H9 (cell line): ENCODE measurements at regions not wholly inside any gene's neighbourhood (a gene's known extent, or its start where the extent isn't known, plus 50 kb on each side); places are given as distances from the start of the nearest gene placed in this dataset.

Source experiments
- DNase-seq: peaks from one replicate; pipeline ENCODE4 v3.0.0-alpha.2; 2017
- H2AFZ ChIP-seq: one replicate; pipeline ENCODE4 v1.6.1; 2013; ENCODE audit warnings: mild to moderate bottlenecking, low read length, control low read depth, moderate library complexity
- H2AK5ac ChIP-seq: 2 replicates; pipeline ENCODE4 v1.6.1; 2013; ENCODE audit warnings: low read length, control low read depth, mixed read lengths; ENCODE audit not compliant: insufficient read length
- H2BK120ac ChIP-seq: one replicate; pipeline ENCODE4 v1.6.1; 2013; ENCODE audit warnings: low read depth, mild to moderate bottlenecking, low read length, control low read depth, inconsistent platforms; ENCODE audit not compliant: poor library complexity, severe bottlenecking
- H2BK12ac ChIP-seq: 2 replicates; pipeline ENCODE4 v1.6.1; 2013; ENCODE audit warnings: low read length, control low read depth, mixed read lengths, low read depth; ENCODE audit not compliant: insufficient read length
- H2BK15ac ChIP-seq: 2 replicates; pipeline ENCODE4 v1.6.1; 2013; ENCODE audit warnings: low read depth, low read length, control low read depth
- H2BK20ac ChIP-seq: one replicate; pipeline ENCODE4 v1.6.1; 2013; ENCODE audit warnings: low read depth, mild to moderate bottlenecking, low read length, control low read depth, inconsistent platforms; ENCODE audit not compliant: poor library complexity, severe bottlenecking
- H2BK5ac ChIP-seq: 2 replicates; pipeline ENCODE4 v1.6.1; 2013; ENCODE audit warnings: low read length, control low read depth, mixed read lengths; ENCODE audit not compliant: insufficient read length
- H3K14ac ChIP-seq: 2 replicates; pipeline ENCODE4 v1.6.1; 2013; ENCODE audit warnings: low read length, control low read depth; ENCODE audit not compliant: insufficient read depth
- H3K18ac ChIP-seq: 2 replicates; pipeline ENCODE4 v1.6.1; 2013; ENCODE audit warnings: low read depth, mild to moderate bottlenecking, mixed read lengths, low read length, control low read depth; ENCODE audit not compliant: insufficient read length
- H3K23ac ChIP-seq: 2 replicates; pipeline ENCODE4 v1.6.1; 2013; ENCODE audit warnings: low read length, control low read depth, mixed read lengths, low read depth; ENCODE audit not compliant: insufficient read length
- H3K23me2 ChIP-seq: 2 replicates; pipeline ENCODE4 v1.6.1; 2013; ENCODE audit warnings: low read depth, mild to moderate bottlenecking, mixed read lengths, low read length, control low read depth; ENCODE audit not compliant: insufficient read length, poor library complexity, severe bottlenecking
- H3K27ac ChIP-seq: 2 replicates; pipeline ENCODE4 v1.5.1; 2013; ENCODE audit warnings: low read length, control low read depth, mixed read lengths, low read depth; ENCODE audit not compliant: insufficient read length
- H3K27me3 ChIP-seq: 2 replicates; pipeline ENCODE4 v1.6.1; 2013; ENCODE audit warnings: low read length, control low read depth, inconsistent platforms; ENCODE audit not compliant: insufficient read depth
- H3K4ac ChIP-seq: 2 replicates; pipeline ENCODE4 v1.6.1; 2013; ENCODE audit warnings: low read depth, mild to moderate bottlenecking, control low read depth, inconsistent platforms, low read length, moderate library complexity
- H3K4me1 ChIP-seq: 2 replicates; pipeline ENCODE4 v1.6.1; 2013; ENCODE audit warnings: low read length, control low read depth, inconsistent platforms; ENCODE audit not compliant: insufficient read depth
- H3K4me2 ChIP-seq: 2 replicates; pipeline ENCODE4 v1.6.1; 2013; ENCODE audit warnings: low read length, control low read depth, mixed read lengths; ENCODE audit not compliant: insufficient read length, insufficient read depth
- H3K56ac ChIP-seq: 2 replicates; pipeline ENCODE4 v1.6.1; 2013; ENCODE audit warnings: low read depth, mild to moderate bottlenecking, mixed read lengths, low read length, control low read depth; ENCODE audit not compliant: insufficient read length
- H3K79me1 ChIP-seq: 2 replicates; pipeline ENCODE4 v1.6.1; 2013; ENCODE audit warnings: low read depth, mild to moderate bottlenecking, moderate library complexity, low read length, control low read depth, inconsistent platforms; ENCODE audit not compliant: insufficient read depth, poor library complexity, severe bottlenecking
- H3K79me2 ChIP-seq: 2 replicates; pipeline ENCODE4 v1.6.1; 2013; ENCODE audit warnings: low read length, control low read depth, inconsistent platforms; ENCODE audit not compliant: insufficient read depth
- H3K9ac ChIP-seq: 2 replicates; pipeline ENCODE4 v1.6.1; 2013; ENCODE audit warnings: low read length, control low read depth, mixed read lengths; ENCODE audit not compliant: insufficient read length; ENCODE audit errors: extremely low read depth
- H3K9me3 ChIP-seq: one replicate; pipeline ENCODE4 v1.6.1; 2013; ENCODE audit warnings: low read depth, low read length, inconsistent platforms; ENCODE audit not compliant: control insufficient read depth
- H3T11ph ChIP-seq: one replicate; pipeline ENCODE4 v1.6.1; 2013; ENCODE audit warnings: mild to moderate bottlenecking, low read length, control low read depth, inconsistent platforms
- H4K20me1 ChIP-seq: one replicate; pipeline ENCODE4 v1.6.1; 2013; ENCODE audit not compliant: control insufficient read depth, insufficient read length, insufficient read depth
- H4K5ac ChIP-seq: 2 replicates; pipeline ENCODE4 v1.6.1; 2013; ENCODE audit warnings: low read depth, mild to moderate bottlenecking, mixed read lengths, low read length, control low read depth; ENCODE audit not compliant: insufficient read length
- H4K8ac ChIP-seq: replicated peaks from 2 replicates; pipeline ENCODE4 v1.6.1; 2013; ENCODE audit warnings: low read length, control low read depth, mixed read lengths, low read depth; ENCODE audit not compliant: insufficient read length
- H4K91ac ChIP-seq: 2 replicates; pipeline ENCODE4 v1.6.1; 2013; ENCODE audit warnings: low read depth, mild to moderate bottlenecking, moderate library complexity, mixed read lengths, low read length, control low read depth; ENCODE audit not compliant: insufficient read length
- H3K27ac Mint-ChIP-seq, 3 experiments: 2 replicates in 2 of 3; 3 replicates in 1 of 3; pipeline ENCODE4 v1.8.0; 2020 to 2021; ENCODE audit warnings: mixed read lengths in 3 of 3, mild to moderate bottlenecking in 1 of 3, moderate library complexity in 1 of 3
- H3K27me3 Mint-ChIP-seq: 2 replicates; pipeline ENCODE4 v1.8.0; 2021; ENCODE audit warnings: low read depth, mild to moderate bottlenecking, moderate library complexity, mixed read lengths
- H3K36me3 Mint-ChIP-seq, 3 experiments: 2 replicates in 2 of 3; 3 replicates in 1 of 3; pipeline ENCODE4 v1.8.0; 2020 to 2021; ENCODE audit warnings: low read depth in 3 of 3, mixed read lengths in 3 of 3; ENCODE audit not compliant: insufficient read depth in 1 of 3
- H3K4me1 Mint-ChIP-seq, 2 experiments: 2 replicates each; pipeline ENCODE4 v1.8.0; 2020; ENCODE audit warnings: mixed read lengths in 2 of 2
- H3K4me3 Mint-ChIP-seq, 2 experiments: 2 replicates in 1 of 2; 3 replicates in 1 of 2; pipeline ENCODE4 v1.8.0; 2020 to 2021; ENCODE audit warnings: mild to moderate bottlenecking in 2 of 2, mixed read lengths in 2 of 2, moderate library complexity in 1 of 2
- H3K9me3 Mint-ChIP-seq, 2 experiments: 2 replicates in 1 of 2; 3 replicates in 1 of 2; pipeline ENCODE4 v1.8.0; 2020; ENCODE audit warnings: mild to moderate bottlenecking in 2 of 2, mixed read lengths in 2 of 2, moderate library complexity in 1 of 2
- CTCF ChIP-seq: fragments of 200-600 bp; sonication (generic); conservative IDR thresholded peaks from 3 replicates; pipeline ENCODE4 v1.8.0; 2021; ENCODE audit warnings: antibody characterized with exemption, mild to moderate bottlenecking
- WGBS: extraction: QIAGEN DNeasy Blood & Tissue Kit; methylation state at CpG from one replicate; pipeline ENCODE4 v1.1.7; 2013; ENCODE audit warnings: missing lambda C conversion rate, low lambda C conversion rate, mixed read lengths; ENCODE audit not compliant: insufficient read length; ENCODE audit errors: extremely low coverage; 5-methylcytosine and 5-hydroxymethylcytosine counted together

- no peaks in the 10 kb centered on the region for H3K9me3 ChIP-seq
- H3K4ac ChIP-seq = no peak overlapping the region
- no peaks in the 10 kb centered on the region for H3K27me3 ChIP-seq
- H3K27ac ChIP-seq = no peak overlapping the region
- no peaks in the 10 kb centered on the region for H3K4me1 ChIP-seq
- H2BK15ac ChIP-seq = no peak overlapping the region
- DNase-seq = no peak
- no peak overlapping the region for H2BK20ac ChIP-seq
- no peak overlapping the region for H2BK5ac ChIP-seq
- H3K23me2 ChIP-seq = no peaks in the 10 kb centered on the region
- no peak overlapping the region for H2AFZ ChIP-seq
- no peak overlapping the region for H2BK120ac ChIP-seq
- no peak overlapping the region for H4K91ac ChIP-seq
- H3K9ac ChIP-seq = no peak overlapping the region
- no CpG with 5 or more reads among the region's 3 CpGs for WGBS
- H3K79me2 ChIP-seq = no peaks in the 10 kb centered on the region
- H3K18ac ChIP-seq = no peak overlapping the region
- no peak overlapping the region for H3K23ac ChIP-seq
- Mint-ChIP-seq H3K4me1 (peaks cover 8 to 10% of the 10 kb centered on the region in 2 experiments), H3K9me3 (no peaks in the 10 kb centered on the region), H3K36me3 (no peaks in the 10 kb centered on the region), H3K27ac (no peak overlapping the region), H3K4me3 (no peak overlapping the region), H3K27me3 (no peaks in the 10 kb centered on the region)
- H4K8ac ChIP-seq = no peak overlapping the region
- H3T11ph ChIP-seq = no peak overlapping the region
- H2BK12ac ChIP-seq = no peak overlapping the region
- no peak overlapping the region for H3K56ac ChIP-seq
- H3K4me2 ChIP-seq = no peak overlapping the region
- no peaks in the 10 kb centered on the region for H4K20me1 ChIP-seq
- H4K5ac ChIP-seq = no peak overlapping the region
- no peaks in the 10 kb centered on the region for H3K79me1 ChIP-seq
- no peak overlapping the region for H3K14ac ChIP-seq
- no peak overlapping the region for H2AK5ac ChIP-seq
- no peak for TF ChIP-seq CTCF
Observed at GRCh38 chr1:188325211-188325610, 1496.5 kb downstream of the PLA2G4A start.
